Fibroblast of gingiva (primary cell): ENCODE measurements at regions not wholly inside any gene's neighbourhood (a gene's known extent, or its start where the extent isn't known, plus 50 kb on each side); places are given as distances from the start of the nearest gene placed in this dataset.

ENCODE experiments used
- DNase-seq: peaks from one replicate; pipeline ENCODE4 v3.0.0-alpha.2; 2011; ENCODE audit warnings: low read depth

GRCh38 chr22:48651036-48651890 is 1176.4 kb downstream of the BRD1 start:
- DNase-seq, result no peak

- no peak for DNase-seq
Measured at GRCh38 chr22:48650323-48651035, 1177.2 kb downstream of the BRD1 start.

GRCh38 chr22:48649466-48649865 is 1178.2 kb downstream of the BRD1 start:
- no peak for DNase-seq

GRCh38 chr22:48649031-48649430 is 1178.6 kb downstream of the BRD1 start:
- no peak for DNase-seq

GRCh38 chr22:48647606-48648515 is 1179.8 kb downstream of the BRD1 start:
- DNase-seq, result no peak

GRCh38 chr22:48647051-48647450 is 1180.6 kb downstream of the BRD1 start:
- DNase-seq, result no peak

- no peak for DNase-seq
Measured at GRCh38 chr22:48646216-48646925, 1181.3 kb downstream of the BRD1 start.

GRCh38 chr22:48645766-48646165 is 1181.9 kb downstream of the BRD1 start:
- DNase-seq, result no peak

GRCh38 chr22:48644997-48645396 is 1182.7 kb downstream of the BRD1 start:
- DNase-seq, result no peak

- no peak for DNase-seq
Measured at GRCh38 chr22:48644108-48644507, 1183.6 kb downstream of the BRD1 start.

- no peak for DNase-seq
Measured at GRCh38 chr22:48643066-48643731, 1184.5 kb downstream of the BRD1 start.

- DNase-seq, result no peak
Measured at GRCh38 chr22:48642550-48642949, 1185.1 kb downstream of the BRD1 start.

GRCh38 chr22:48641906-48642475 is 1185.7 kb downstream of the BRD1 start:
- DNase-seq, result no peak

GRCh38 chr22:48640890-48641841 is 1186.5 kb downstream of the BRD1 start:
- DNase-seq, result no peak

- DNase-seq, result no peak
Measured at GRCh38 chr22:48639896-48640748, 1187.6 kb downstream of the BRD1 start.

GRCh38 chr22:48639021-48639795 is 1188.5 kb downstream of the BRD1 start:
- DNase-seq, result no peak

GRCh38 chr22:48637231-48637630 is 1190.4 kb downstream of the BRD1 start:
- no peak for DNase-seq

- no peak for DNase-seq
Measured at GRCh38 chr22:48636746-48637145, 1190.9 kb downstream of the BRD1 start.
